OCI-LY7 (cell line): ENCODE measurements at regions not wholly inside any gene's neighbourhood (a gene's known extent, or its start where the extent isn't known, plus 50 kb on each side); places are given as distances from the start of the nearest gene placed in this dataset.

Source experiments
- BruUV-seq: library from RNA; stranded (reverse); fragments of 400-500 nt; replicated peaks from 2 replicates; lab custom pipeline; 2021; lab: Mats Ljungman, UMichigan
- CTCF ChIA-PET: fragments of 300-600 bp; sonication (Branson Sonifier 250); formaldehyde crosslinking; loops from one replicate; lab custom pipeline; 2022; ENCODE audit warnings: antibody characterized with exemption; ENCODE audit not compliant: unreplicated experiment; lab: Charles Lee
- POLR2A ChIA-PET: fragments of 300-600 bp; sonication (Branson Sonifier 250); formaldehyde crosslinking; loops from one replicate; lab custom pipeline; 2022; ENCODE audit warnings: antibody characterized with exemption; lab: Charles Lee
- DNase-seq: peaks from one replicate; pipeline ENCODE4 v3.0.0-alpha.2; 2015; ENCODE audit warnings: low spot score
- H2AFZ ChIP-seq: fragments of 200-600 bp; sonication (generic), shearing (Covaris generic); 2 replicates; pipeline ENCODE4 v1.6.1; 2014; ENCODE audit warnings: mild to moderate bottlenecking, antibody characterized with exemption, low read length, moderate library complexity
- H3K27ac ChIP-seq: fragments of 200-600 bp; sonication (generic); 2 replicates; pipeline ENCODE4 v1.5.1; 2014; ENCODE audit warnings: mixed run types, low read depth, mild to moderate bottlenecking, moderate library complexity, low read length, inconsistent platforms; ENCODE audit not compliant: poor library complexity, severe bottlenecking
- H3K36me3 ChIP-seq: fragments of 200-600 bp; sonication (generic); 2 replicates; pipeline ENCODE4 v1.6.1; 2014; ENCODE audit warnings: mild to moderate bottlenecking, antibody characterized with exemption, low read length, moderate library complexity, mixed read lengths; ENCODE audit not compliant: insufficient read depth
- H3K4me1 ChIP-seq: fragments of 200-600 bp; sonication (generic); 2 replicates; pipeline ENCODE4 v1.5.1; 2014; ENCODE audit warnings: mild to moderate bottlenecking, low read length; ENCODE audit not compliant: insufficient read depth, poor library complexity, severe bottlenecking
- H3K4me2 ChIP-seq: fragments of 200-600 bp; sonication (generic); 2 replicates; pipeline ENCODE4 v1.6.1; 2014; ENCODE audit warnings: mild to moderate bottlenecking, low read length
- H3K4me3 ChIP-seq: fragments of 200-600 bp; sonication (generic); 2 replicates; pipeline ENCODE4 v1.5.1; 2014; ENCODE audit warnings: mild to moderate bottlenecking, low read depth, low read length; ENCODE audit not compliant: poor library complexity, severe bottlenecking
- H3K79me2 ChIP-seq: fragments of 200-600 bp; sonication (generic); 2 replicates; pipeline ENCODE4 v1.6.1; 2016; ENCODE audit warnings: low read depth, mild to moderate bottlenecking, low read length, moderate library complexity, mixed read lengths; ENCODE audit not compliant: insufficient read depth
- H3K9me2 ChIP-seq: fragments of 200-600 bp; sonication (generic); 2 replicates; pipeline ENCODE4 v1.6.1; 2016; ENCODE audit warnings: mild to moderate bottlenecking, low read length, mixed read lengths; ENCODE audit not compliant: insufficient read depth
- H3K9me3 ChIP-seq: fragments of 200-600 bp; sonication (generic); 2 replicates; pipeline ENCODE4 v1.6.1; 2014; ENCODE audit warnings: mild to moderate bottlenecking, mixed run types, low read length, mixed read lengths
- H4K20me1 ChIP-seq: fragments of 200-600 bp; sonication (generic); 2 replicates; pipeline ENCODE4 v1.6.1; 2014; ENCODE audit warnings: mild to moderate bottlenecking, antibody characterized with exemption, low read length, moderate library complexity, mixed read lengths; ENCODE audit not compliant: insufficient read depth
- EZH2phosphoT487 ChIP-seq: fragments of 200-600 bp; sonication (generic); IDR thresholded peaks from 2 replicates; pipeline ENCODE4 v1.6.1; 2018; ENCODE audit warnings: low read depth, borderline replicate concordance, mild to moderate bottlenecking, mixed run types, antibody characterized with exemption, low read length, moderate library complexity, mixed read lengths
- intact Hi-C: fragments of 100-400 bp; cut with micrococcal nuclease; formaldehyde crosslinking; loops from one replicate; pipeline ENCODE4 v1.10.0; 2022; ENCODE audit not compliant: unreplicated experiment
- TF ChIP-seq, protein P1 (sequence below): fragments of 200-600 bp; sonication (generic); conservative IDR thresholded peaks from 2 replicates; pipeline ENCODE4 v1.5.1; 2014; ENCODE audit warnings: mild to moderate bottlenecking, antibody characterized with exemption, low read length, moderate library complexity, mixed read lengths

DNA sequence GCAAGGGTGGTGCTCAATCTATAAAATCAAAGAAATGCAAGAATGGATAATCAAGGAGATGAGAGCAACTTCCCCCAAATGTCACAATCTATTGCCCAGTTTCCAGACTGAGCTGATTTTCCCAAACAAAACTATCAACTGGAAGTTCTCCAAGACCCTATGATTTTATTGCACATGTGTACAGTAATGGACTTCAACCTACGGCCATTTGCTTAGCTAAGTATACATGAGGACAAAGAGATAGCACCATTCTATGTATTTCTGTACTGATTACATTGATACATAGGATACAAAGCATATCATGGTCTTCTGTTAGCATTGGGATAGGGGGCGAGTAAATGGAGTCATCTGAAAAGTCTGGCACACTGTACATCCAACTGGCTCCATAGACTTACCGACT lies 407.8 kb downstream of the GABRG1 start:
- Histone ChIP-seq H3K9me3 (no peaks in the 10 kb centered on the region), H3K36me3 (no peaks in the 10 kb centered on the region), H3K27ac (no peak overlapping the region), H3K4me3 (no peak overlapping the region), H4K20me1 (no peaks in the 10 kb centered on the region), H3K4me2 (no peak overlapping the region), H2AFZ (no peak overlapping the region), H3K4me1 (no peaks in the 10 kb centered on the region), H3K9me2 (no peaks in the 10 kb centered on the region), H3K79me2 (no peaks in the 10 kb centered on the region)
- BruUV-seq, result no TSS peak
- TF ChIP-seq EZH2phosphoT487, result no peak
- TF ChIP-seq, protein P1, sequence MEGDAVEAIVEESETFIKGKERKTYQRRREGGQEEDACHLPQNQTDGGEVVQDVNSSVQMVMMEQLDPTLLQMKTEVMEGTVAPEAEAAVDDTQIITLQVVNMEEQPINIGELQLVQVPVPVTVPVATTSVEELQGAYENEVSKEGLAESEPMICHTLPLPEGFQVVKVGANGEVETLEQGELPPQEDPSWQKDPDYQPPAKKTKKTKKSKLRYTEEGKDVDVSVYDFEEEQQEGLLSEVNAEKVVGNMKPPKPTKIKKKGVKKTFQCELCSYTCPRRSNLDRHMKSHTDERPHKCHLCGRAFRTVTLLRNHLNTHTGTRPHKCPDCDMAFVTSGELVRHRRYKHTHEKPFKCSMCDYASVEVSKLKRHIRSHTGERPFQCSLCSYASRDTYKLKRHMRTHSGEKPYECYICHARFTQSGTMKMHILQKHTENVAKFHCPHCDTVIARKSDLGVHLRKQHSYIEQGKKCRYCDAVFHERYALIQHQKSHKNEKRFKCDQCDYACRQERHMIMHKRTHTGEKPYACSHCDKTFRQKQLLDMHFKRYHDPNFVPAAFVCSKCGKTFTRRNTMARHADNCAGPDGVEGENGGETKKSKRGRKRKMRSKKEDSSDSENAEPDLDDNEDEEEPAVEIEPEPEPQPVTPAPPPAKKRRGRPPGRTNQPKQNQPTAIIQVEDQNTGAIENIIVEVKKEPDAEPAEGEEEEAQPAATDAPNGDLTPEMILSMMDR, result no peak
- intact Hi-C loops, result no loop called here
- ChIA-PET POLR2A (no interaction called here), CTCF (no interaction called here)
- DNase-seq, result no peak

DNA sequence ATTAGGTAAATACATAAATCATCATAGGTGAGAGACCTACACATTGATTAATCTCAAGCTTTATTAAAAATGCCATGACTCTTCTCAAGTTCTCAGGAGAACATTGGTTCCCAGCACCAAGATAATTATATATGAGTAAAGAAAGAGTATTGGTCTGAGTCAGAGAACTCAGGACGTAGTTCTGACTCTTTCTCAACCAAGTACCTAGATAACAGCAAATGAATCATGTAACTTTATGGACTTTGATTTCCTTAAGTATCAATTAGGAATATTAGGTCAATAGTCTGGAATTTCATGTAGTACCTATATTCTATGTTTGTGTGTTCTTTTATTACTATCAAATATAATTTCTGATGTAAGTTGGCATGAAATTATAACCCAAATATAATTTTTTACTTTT lies 409.9 kb downstream of the GABRG1 start:
- Histone ChIP-seq H3K9me3 (no peaks in the 10 kb centered on the region), H3K4me1 (no peaks in the 10 kb centered on the region), H4K20me1 (no peaks in the 10 kb centered on the region), H3K9me2 (no peaks in the 10 kb centered on the region), H3K4me3 (no peak overlapping the region), H3K4me2 (no peak overlapping the region), H3K79me2 (no peaks in the 10 kb centered on the region), H3K36me3 (no peaks in the 10 kb centered on the region), H2AFZ (no peak overlapping the region), H3K27ac (no peak overlapping the region)
- DNase-seq, result no peak
- ChIA-PET CTCF (no interaction called here), POLR2A (no interaction called here)
- intact Hi-C loops, result no loop called here
- TF ChIP-seq, protein P1, result no peak
- no peak for TF ChIP-seq EZH2phosphoT487
- no TSS peak for BruUV-seq

DNA sequence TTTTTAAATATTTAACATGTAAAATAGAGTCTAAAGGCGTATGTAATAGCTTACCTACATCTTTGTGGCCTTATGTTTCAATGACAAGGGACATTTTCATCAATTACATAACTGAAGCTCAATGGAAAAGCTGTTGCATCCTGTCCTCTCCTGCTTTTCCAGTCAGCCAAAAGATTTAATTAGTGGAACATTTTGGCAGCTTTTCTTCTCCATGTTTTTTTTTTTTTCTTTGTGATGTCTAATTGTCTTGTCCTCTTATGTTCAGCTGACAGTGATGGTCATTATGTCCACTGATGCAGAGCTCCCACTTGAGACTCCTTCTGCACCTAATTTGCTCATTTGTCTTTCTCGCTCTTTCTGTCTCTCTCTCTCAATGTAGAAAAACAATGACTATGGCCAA lies 422.2 kb downstream of the GABRG1 start:
- POLR2A ChIA-PET, result interaction anchor here (1.1 kb wide), 1 partner anchor 9 kb away, joined by 4 read pairs; no protein-coding TSS in a partner anchor
- no TSS peak for BruUV-seq

More for the DNA sequence above, 422.2 kb downstream of the GABRG1 start:
- no peaks in the 10 kb centered on the region for H3K4me1 ChIP-seq
- H3K4me3 ChIP-seq, result no peak overlapping the region
- no peak for TF ChIP-seq EZH2phosphoT487
- TF ChIP-seq, protein P1, result no peak
- intact Hi-C loops, result no loop called here
- no peak overlapping the region for H3K4me2 ChIP-seq
- CTCF ChIA-PET, result no interaction called here
- H3K79me2 ChIP-seq, result no peaks in the 10 kb centered on the region
- H4K20me1 ChIP-seq, result no peaks in the 10 kb centered on the region
- DNase-seq, result no peak
- no peak overlapping the region for H2AFZ ChIP-seq
- no peak overlapping the region for H3K27ac ChIP-seq
- H3K9me2 ChIP-seq, result no peaks in the 10 kb centered on the region
- no peaks in the 10 kb centered on the region for H3K36me3 ChIP-seq
- H3K9me3 ChIP-seq, result no peaks in the 10 kb centered on the region
